Osteocyte (in vitro differentiated cells): ENCODE measurements at regions not wholly inside any gene's neighbourhood (a gene's known extent, or its start where the extent isn't known, plus 50 kb on each side); places are given as distances from the start of the nearest gene placed in this dataset.

Experiments used
- DNase-seq: peaks from one replicate; pipeline ENCODE4 v3.0.0; 2021; ENCODE audit warnings: mixed read lengths; ENCODE audit not compliant: unreplicated experiment; ENCODE audit errors: extremely low spot score
- H3K27ac Mint-ChIP-seq: one replicate; pipeline ENCODE4 v1.8.0; 2021; ENCODE audit warnings: mild to moderate bottlenecking, mixed read lengths; ENCODE audit not compliant: unreplicated experiment
- H3K27me3 Mint-ChIP-seq: one replicate; pipeline ENCODE4 v1.8.0; 2021; ENCODE audit warnings: mixed read lengths; ENCODE audit not compliant: unreplicated experiment
- H3K36me3 Mint-ChIP-seq: one replicate; pipeline ENCODE4 v1.8.0; 2021; ENCODE audit warnings: mixed read lengths; ENCODE audit not compliant: unreplicated experiment
- H3K4me1 Mint-ChIP-seq: one replicate; pipeline ENCODE4 v1.8.0; 2021; ENCODE audit warnings: mixed read lengths; ENCODE audit not compliant: unreplicated experiment
- H3K4me3 Mint-ChIP-seq: one replicate; pipeline ENCODE4 v1.8.0; 2021; ENCODE audit warnings: mild to moderate bottlenecking, moderate library complexity, mixed read lengths; ENCODE audit not compliant: unreplicated experiment
- H3K9me3 Mint-ChIP-seq: one replicate; pipeline ENCODE4 v1.8.0; 2021; ENCODE audit warnings: mixed read lengths; ENCODE audit not compliant: unreplicated experiment
- TF ChIP-seq, protein P1 (sequence below): fragments of 200-600 bp; sonication (generic); IDR thresholded peaks from 2 replicates; pipeline ENCODE4 v1.5.0; 2021; ENCODE audit warnings: antibody characterized with exemption, mild to moderate bottlenecking, moderate library complexity

DNA sequence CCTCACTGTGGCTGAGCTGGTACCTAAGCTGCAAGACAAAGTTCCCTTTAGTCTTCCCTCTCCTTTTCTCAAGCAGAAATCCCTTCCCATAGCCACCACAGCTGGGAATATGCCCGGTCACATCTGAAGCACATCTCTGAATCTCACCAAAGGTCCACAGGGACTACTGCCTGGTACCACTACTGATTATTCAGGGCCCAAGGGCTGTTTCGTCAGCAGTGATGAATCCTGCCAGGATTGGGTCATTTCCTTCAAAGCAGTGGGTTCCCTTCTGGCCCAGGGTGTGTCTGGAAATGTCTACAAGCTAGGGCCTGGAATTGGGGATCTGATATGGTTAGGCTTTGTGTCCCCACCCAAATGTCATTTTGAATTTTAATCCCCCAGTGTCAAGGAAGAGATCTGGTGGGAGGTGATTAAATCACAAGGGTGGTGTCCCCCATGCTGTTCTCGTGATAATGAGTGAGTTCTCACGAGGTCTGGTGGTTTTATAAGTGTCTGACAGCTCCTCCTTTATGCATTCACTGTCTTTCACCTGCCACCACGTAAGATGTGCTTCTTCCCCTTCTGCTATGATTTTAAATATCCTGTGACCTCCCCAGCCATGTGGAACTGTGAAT is 83.2 kb upstream of the FST start:
- TF ChIP-seq, protein P1, sequence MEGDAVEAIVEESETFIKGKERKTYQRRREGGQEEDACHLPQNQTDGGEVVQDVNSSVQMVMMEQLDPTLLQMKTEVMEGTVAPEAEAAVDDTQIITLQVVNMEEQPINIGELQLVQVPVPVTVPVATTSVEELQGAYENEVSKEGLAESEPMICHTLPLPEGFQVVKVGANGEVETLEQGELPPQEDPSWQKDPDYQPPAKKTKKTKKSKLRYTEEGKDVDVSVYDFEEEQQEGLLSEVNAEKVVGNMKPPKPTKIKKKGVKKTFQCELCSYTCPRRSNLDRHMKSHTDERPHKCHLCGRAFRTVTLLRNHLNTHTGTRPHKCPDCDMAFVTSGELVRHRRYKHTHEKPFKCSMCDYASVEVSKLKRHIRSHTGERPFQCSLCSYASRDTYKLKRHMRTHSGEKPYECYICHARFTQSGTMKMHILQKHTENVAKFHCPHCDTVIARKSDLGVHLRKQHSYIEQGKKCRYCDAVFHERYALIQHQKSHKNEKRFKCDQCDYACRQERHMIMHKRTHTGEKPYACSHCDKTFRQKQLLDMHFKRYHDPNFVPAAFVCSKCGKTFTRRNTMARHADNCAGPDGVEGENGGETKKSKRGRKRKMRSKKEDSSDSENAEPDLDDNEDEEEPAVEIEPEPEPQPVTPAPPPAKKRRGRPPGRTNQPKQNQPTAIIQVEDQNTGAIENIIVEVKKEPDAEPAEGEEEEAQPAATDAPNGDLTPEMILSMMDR, result no peak
- H3K4me3 Mint-ChIP-seq, result no peak overlapping the region
- H3K27ac Mint-ChIP-seq, result peak overlapping the region; percentile 50
- H3K9me3 Mint-ChIP-seq, result peaks cover 27% of the 10 kb centered on the region
- no peaks in the 10 kb centered on the region for H3K36me3 Mint-ChIP-seq
- H3K27me3 Mint-ChIP-seq, result no peaks in the 10 kb centered on the region
- no peak for DNase-seq
- peaks cover 16% of the 10 kb centered on the region for H3K4me1 Mint-ChIP-seq

DNA sequence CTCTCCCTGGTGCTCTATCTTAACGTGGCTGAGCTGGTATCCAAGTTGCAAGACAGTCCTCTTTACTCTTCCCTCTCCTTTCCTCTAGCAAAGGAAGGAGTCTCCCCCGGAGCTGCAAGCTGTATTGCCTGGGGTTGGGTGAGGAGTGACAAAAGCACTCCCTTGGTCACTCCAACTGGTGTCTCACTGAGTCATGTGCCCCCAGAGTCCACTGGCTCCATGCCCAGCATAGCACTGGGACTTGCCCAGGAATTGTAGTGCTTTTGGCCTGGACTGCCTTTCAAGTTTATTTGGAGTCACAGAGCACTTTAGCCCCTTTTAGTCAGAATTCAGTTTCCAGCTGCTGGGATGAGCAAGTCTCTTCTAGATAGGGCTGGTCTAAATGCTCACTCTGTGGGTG is 82.6 kb upstream of the FST start:
- peak overlapping the region; percentile 50 for H3K27ac Mint-ChIP-seq
- H3K27me3 Mint-ChIP-seq, result no peaks in the 10 kb centered on the region
- TF ChIP-seq, protein P1, result no peak
- peaks cover 24% of the 10 kb centered on the region for H3K9me3 Mint-ChIP-seq
- H3K4me3 Mint-ChIP-seq, result no peak overlapping the region
- DNase-seq, result no peak
- peaks cover 18% of the 10 kb centered on the region for H3K4me1 Mint-ChIP-seq
- H3K36me3 Mint-ChIP-seq, result no peaks in the 10 kb centered on the region

- H3K4me1 Mint-ChIP-seq, result peaks cover 31% of the 10 kb centered on the region
Measured at GRCh38 chr5:53399926-53400697, 80.3 kb upstream of the FST start.

DNA sequence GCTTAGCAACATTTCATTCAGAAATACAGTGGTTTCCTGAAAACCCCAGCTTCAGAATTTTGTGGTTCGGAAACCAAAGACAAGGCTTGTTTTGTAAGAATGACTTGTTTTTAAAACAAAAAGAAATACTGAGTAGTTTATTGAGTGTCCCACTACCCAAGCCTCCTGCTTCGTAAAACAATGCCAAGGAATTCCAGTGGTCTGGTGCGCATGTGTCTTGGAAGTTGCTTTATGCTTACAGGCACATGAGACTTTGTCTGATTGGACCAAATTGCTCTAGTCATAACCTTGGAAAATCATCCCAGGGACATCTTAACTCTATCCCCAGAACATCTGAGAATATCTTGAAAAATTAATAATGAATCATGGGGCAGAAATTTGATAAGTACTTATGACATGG is 77.1 kb upstream of the FST start:
- H3K27me3 Mint-ChIP-seq, result no peaks in the 10 kb centered on the region
- no peaks in the 10 kb centered on the region for H3K9me3 Mint-ChIP-seq
- TF ChIP-seq, protein P1, result no peak
- H3K36me3 Mint-ChIP-seq, result no peaks in the 10 kb centered on the region
- no peak overlapping the region for H3K27ac Mint-ChIP-seq
- peaks cover 34% of the 10 kb centered on the region for H3K4me1 Mint-ChIP-seq
- no peak for DNase-seq
- H3K4me3 Mint-ChIP-seq, result no peak overlapping the region

More at GRCh38 chr5:53399926-53400697, 80.3 kb upstream of the FST start:
- H3K4me3 Mint-ChIP-seq, result no peak overlapping the region
- peaks cover 10% of the 10 kb centered on the region for H3K9me3 Mint-ChIP-seq
- TF ChIP-seq, protein P1, result no peak
- H3K36me3 Mint-ChIP-seq, result no peaks in the 10 kb centered on the region
- DNase-seq, result no peak
- no peak overlapping the region for H3K27ac Mint-ChIP-seq
- H3K27me3 Mint-ChIP-seq, result no peaks in the 10 kb centered on the region

GRCh38 chr5:53403758-53404157 is 76.7 kb upstream of the FST start:
- DNase-seq, result no peak
- no peaks in the 10 kb centered on the region for H3K36me3 Mint-ChIP-seq
- H3K4me1 Mint-ChIP-seq, result peaks cover 30% of the 10 kb centered on the region
- no peaks in the 10 kb centered on the region for H3K27me3 Mint-ChIP-seq
- TF ChIP-seq, protein P1, result no peak
- no peak overlapping the region for H3K4me3 Mint-ChIP-seq
- H3K27ac Mint-ChIP-seq, result peak overlapping the region; percentile 34
- H3K9me3 Mint-ChIP-seq, result no peaks in the 10 kb centered on the region
